Esophagus squamous epithelium (tissue), 4 donors: ENCODE measurements at regions not wholly inside any gene's neighbourhood (a gene's known extent, or its start where the extent isn't known, plus 50 kb on each side); places are given as distances from the start of the nearest gene placed in this dataset.

Source experiments
- CTCF ChIP-seq, 6 experiments: fragments of 450-650 bp in 4 of 6; fragments of 200-600 bp in 2 of 6; sonication (generic) in 2 of 6; IDR thresholded peaks; one replicate each; pipeline ENCODE4 v1.5.1; 2016 to 2019; ENCODE audit warnings: antibody characterized with exemption in 6 of 6, mild to moderate bottlenecking in 4 of 6, moderate library complexity in 4 of 6
- POLR2A ChIP-seq, 4 donors: fragments of 450-650 bp; IDR thresholded peaks; one replicate each; pipeline ENCODE4 v1.6.1; 2017; ENCODE audit warnings: antibody characterized with exemption in 4 of 4, mild to moderate bottlenecking in 4 of 4, moderate library complexity in 3 of 4

DNA sequence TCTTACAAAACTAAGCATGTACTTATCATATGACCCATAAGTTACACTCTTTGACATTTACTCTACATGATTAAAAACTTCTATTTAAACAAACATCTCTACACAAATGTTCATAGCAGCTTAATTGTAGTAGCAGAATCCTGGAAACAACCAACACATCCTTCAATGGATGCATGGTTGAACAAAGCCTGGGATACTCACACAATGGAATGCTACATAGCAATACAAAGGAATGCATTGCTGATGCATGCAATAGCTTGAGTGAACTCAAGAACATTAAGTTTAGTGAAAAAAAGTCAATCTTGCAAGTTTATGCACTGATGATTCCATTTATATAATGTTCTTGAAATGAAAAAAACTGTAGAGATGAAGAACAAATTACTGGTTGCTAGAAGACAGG, 686.9 kb downstream of the LRRIQ3 start:
- TF ChIP-seq CTCF (IDR thresholded peaks at IDR 0.05) (no peak), POLR2A (IDR thresholded peaks at IDR 0.05) (no peak)
